A549 (cell line): ENCODE measurements at regions not wholly inside any gene's neighbourhood (a gene's known extent, or its start where the extent isn't known, plus 50 kb on each side); places are given as distances from the start of the nearest gene placed in this dataset.

Experiments used
- ATAC-seq, 2 experiments: fragments of 200-7000 bp in 1 of 2; fragments of >200 bp in 1 of 2; cut with Nextera tagmentation in 1 of 2; cut with Tn5 transposase in 1 of 2; 3 replicates each; pipeline versions ENCODE4 v1.8.0 to v1.9.1; 2018 to 2020; ENCODE audit warnings: mild to moderate bottlenecking in 1 of 2, moderate library complexity in 1 of 2
- CTCF ChIA-PET: fragments of 300-600 bp; sonication (Branson Sonifier 250); formaldehyde crosslinking; extraction: SDS; loops from one replicate; lab custom pipeline; 2021; ENCODE audit warnings: antibody characterized with exemption, inconsistent platforms; lab: Yijun Ruan, JAX
- POLR2A ChIA-PET: fragments of 350-600 bp; formaldehyde crosslinking; extraction: SDS; loops from one replicate; lab custom pipeline; 2021; ENCODE audit warnings: antibody characterized with exemption, inconsistent platforms; lab: Yijun Ruan, JAX
- DNase-seq, 2 experiments: peaks; one replicate each; pipeline versions ENCODE4 v3.0.0 to v3.0.0-alpha.2; 2011 to 2016; ENCODE audit warnings: low read depth in 1 of 2, low spot score in 1 of 2
- FAIRE-seq: peaks from 2 replicates; lab custom pipeline; 2011; peaks lifted over from hg19 to GRCh38; lab: Jason Lieb, UNC
- H3K27ac ChIP-seq, 2 experiments: fragments of >200 bp; sonication (Bioruptor Twin); formaldehyde crosslinking; 3 replicates each; pipeline ENCODE4 v1.5.1; 2016 to 2017
- H3K4me1 ChIP-seq: fragments of >200 bp; sonication (Bioruptor Twin); formaldehyde crosslinking; 3 replicates; pipeline ENCODE4 v1.6.1; 2016
- H3K4me2 ChIP-seq: fragments of >200 bp; sonication (Bioruptor Twin); formaldehyde crosslinking; 3 replicates; pipeline ENCODE4 v1.6.1; 2016
- H3K4me3 ChIP-seq: fragments of >200 bp; sonication (Bioruptor Twin); formaldehyde crosslinking; 3 replicates; pipeline ENCODE4 v1.5.1; 2016
- H3K9me3 ChIP-seq: fragments of >200 bp; sonication (Bioruptor Twin); formaldehyde crosslinking; 3 replicates; pipeline ENCODE4 v1.6.1; 2016
- ATOH8 ChIP-seq: fragments of 250-450 bp; sonication (Bioruptor Pico); IDR thresholded peaks from 2 replicates; pipeline ENCODE4 v1.5.0; 2020; ENCODE audit warnings: low read depth, mild to moderate bottlenecking, moderate library complexity
- CHD4 ChIP-seq: fragments of 200-600 bp; sonication (generic); IDR thresholded peaks from 2 replicates; pipeline ENCODE4 v1.6.1; 2016; ENCODE audit warnings: antibody characterized with exemption, mild to moderate bottlenecking, borderline replicate concordance
- CTCF ChIP-seq: fragments of >200 bp; sonication (Bioruptor Twin); formaldehyde crosslinking; IDR thresholded peaks from 3 replicates; pipeline ENCODE4 v1.5.1; 2016
- E2F6 ChIP-seq: IDR thresholded peaks from 2 replicates; pipeline ENCODE4 v1.6.1; 2012; ENCODE audit warnings: low read depth, borderline replicate concordance
- EHF ChIP-seq: fragments of 250-450 bp; sonication (Bioruptor Pico); IDR thresholded peaks from 2 replicates; pipeline ENCODE4 v1.5.0; 2020; ENCODE audit warnings: mild to moderate bottlenecking
- EP300 ChIP-seq, 2 experiments: fragments of >200 bp; sonication (Bioruptor Twin); formaldehyde crosslinking; IDR thresholded peaks; 2 replicates in 1 of 2; 3 replicates in 1 of 2; pipeline ENCODE4 v1.6.1; 2016 to 2017
- FOXS1 ChIP-seq: fragments of 250-450 bp; sonication (Bioruptor Pico); IDR thresholded peaks from 2 replicates; pipeline ENCODE4 v1.5.0; 2020; ENCODE audit warnings: mild to moderate bottlenecking, moderate library complexity
- GATA3 ChIP-seq: IDR thresholded peaks from 2 replicates; pipeline ENCODE4 v1.6.1; 2012; ENCODE audit warnings: borderline replicate concordance
- HDAC2 ChIP-seq: fragments of 200-600 bp; sonication (generic); IDR thresholded peaks from 2 replicates; pipeline ENCODE4 v1.6.1; 2016
- HEYL ChIP-seq: fragments of 250-450 bp; sonication (Bioruptor Pico); IDR thresholded peaks from 2 replicates; pipeline ENCODE4 v1.8.0; 2021; ENCODE audit warnings: mild to moderate bottlenecking, moderate library complexity
- HOXA7 ChIP-seq: fragments of 250-450 bp; sonication (Bioruptor Pico); IDR thresholded peaks from 2 replicates; pipeline ENCODE4 v1.5.0; 2020; ENCODE audit warnings: mild to moderate bottlenecking, moderate library complexity
- HOXB13 ChIP-seq: fragments of 250-450 bp; sonication (Bioruptor Pico); IDR thresholded peaks from 2 replicates; pipeline ENCODE4 v1.5.0; 2020; ENCODE audit warnings: low read depth, mild to moderate bottlenecking, moderate library complexity
- JUN ChIP-seq, 2 experiments: fragments of >200 bp; sonication (Bioruptor Twin); formaldehyde crosslinking; IDR thresholded peaks; 2 replicates in 1 of 2; 3 replicates in 1 of 2; pipeline ENCODE4 v1.6.1; 2016 to 2017
- KDM1A ChIP-seq: fragments of 200-600 bp; sonication (generic); IDR thresholded peaks from 2 replicates; pipeline ENCODE4 v1.6.1; 2016; ENCODE audit warnings: low read depth, mild to moderate bottlenecking
- KDM5A ChIP-seq: fragments of 200-600 bp; sonication (generic); IDR thresholded peaks from 2 replicates; pipeline ENCODE4 v1.6.1; 2016; ENCODE audit warnings: antibody characterized with exemption, mild to moderate bottlenecking
- MAFK ChIP-seq: fragments of 450-650 bp; IDR thresholded peaks from 2 replicates; pipeline ENCODE4 v1.6.1; 2014; ENCODE audit not compliant: partially characterized antibody
- MAX ChIP-seq: IDR thresholded peaks from 2 replicates; pipeline ENCODE4 v1.6.1; 2012
- PBX3 ChIP-seq: IDR thresholded peaks from 2 replicates; pipeline ENCODE4 v1.6.1; 2012
- POLR2A ChIP-seq: IDR thresholded peaks from 2 replicates; pipeline ENCODE4 v1.6.1; 2012; ENCODE audit warnings: mild to moderate bottlenecking, low read length
- RAD21 ChIP-seq, 2 experiments: fragments of >200 bp in 1 of 2; sonication (Bioruptor Twin) in 1 of 2; formaldehyde crosslinking in 1 of 2; IDR thresholded peaks in 1 of 2; conservative IDR thresholded peaks in 1 of 2; 2 replicates in 1 of 2; 3 replicates in 1 of 2; pipeline ENCODE4 v1.6.1; 2012 to 2018; ENCODE audit warnings: inconsistent platforms in 1 of 2
- RFX5 ChIP-seq: fragments of 450-650 bp; IDR thresholded peaks from 2 replicates; pipeline ENCODE4 v1.7.1; 2014; ENCODE audit warnings: antibody characterized with exemption, mild to moderate bottlenecking, moderate library complexity
- SMC3 ChIP-seq: fragments of >200 bp; sonication (Bioruptor Twin); formaldehyde crosslinking; IDR thresholded peaks from 3 replicates; pipeline ENCODE4 v1.6.1; 2018; ENCODE audit warnings: inconsistent platforms
- SREBF2 ChIP-seq: fragments of 450-650 bp; IDR thresholded peaks from 2 replicates; pipeline ENCODE4 v1.6.1; 2014; ENCODE audit warnings: mild to moderate bottlenecking, moderate library complexity
- TFCP2L1 ChIP-seq: fragments of 250-450 bp; sonication (Bioruptor Pico); IDR thresholded peaks from 2 replicates; pipeline ENCODE4 v1.5.0; 2021; ENCODE audit warnings: mild to moderate bottlenecking
- TP53 ChIP-seq: fragments of 250-450 bp; sonication (Bioruptor Pico); IDR thresholded peaks from 2 replicates; pipeline ENCODE4 v1.5.0; 2021; ENCODE audit warnings: mild to moderate bottlenecking, moderate library complexity
- ZC3H11A ChIP-seq: fragments of 450-650 bp; IDR thresholded peaks from 2 replicates; pipeline ENCODE4 v1.6.1; 2014; ENCODE audit warnings: antibody characterized with exemption, mild to moderate bottlenecking
- ZFP36 ChIP-seq: fragments of 450-650 bp; IDR thresholded peaks from 2 replicates; pipeline ENCODE4 v1.6.1; 2014; ENCODE audit warnings: borderline replicate concordance; ENCODE audit not compliant: partially characterized antibody
- WGBS: methylation state at CpG from one replicate; pipeline ENCODE4 v1.1.6; 2017; ENCODE audit errors: missing lambda C conversion rate; 5-methylcytosine and 5-hydroxymethylcytosine counted together

- POLR2A ChIA-PET = no interaction called here
- DNase-seq (no peak), FAIRE-seq (no peak), ATAC-seq (no peak)
- Histone ChIP-seq H3K27ac (no peak overlapping the region), H3K9me3 (no peaks in the 10 kb centered on the region), H3K4me3 (no peak overlapping the region), H3K4me2 (no peak overlapping the region), H3K4me1 (no peaks in the 10 kb centered on the region)
- CTCF ChIA-PET = no interaction called here
- WGBS = 84% methylated on average over 17 of the region's 17 CpGs
- TF ChIP-seq MAFK (no peak), HOXA7 (CRISPR knock-in tag) (no peak), EHF (CRISPR knock-in tag) (no peak), KDM1A (no peak), TFCP2L1 (CRISPR knock-in tag) (no peak), ZFP36 (no peak), ZC3H11A (no peak), E2F6 (no peak), TP53 (CRISPR knock-in tag) (no peak), JUN (IDR thresholded peaks at IDR 0.05) (no peak), POLR2A (no peak), PBX3 (no peak), GATA3 (no peak), HEYL (CRISPR knock-in tag) (no peak), ATOH8 (CRISPR knock-in tag) (no peak)
These were observed 261.0 kb upstream of the CCDC54 start for GRCh38 chr3:107116251-107116650.

- FAIRE-seq = no peak
- peak; percentile 65 for TF ChIP-seq MAFK
- TF ChIP-seq RFX5 = no peak
- no peak for TF ChIP-seq CHD4
- no peak for TF ChIP-seq FOXS1
- no peak for TF ChIP-seq JUN (IDR thresholded peaks at IDR 0.05)
- TF ChIP-seq SREBF2 = no peak
- POLR2A ChIA-PET = no interaction called here
- no peaks in the 10 kb centered on the region for H3K4me1 ChIP-seq
- no peak overlapping the region for H3K27ac ChIP-seq
- CTCF ChIA-PET = interaction anchor here (1.9 to 3.2 kb wide), 3 partner anchors 9 to 17 kb away, joined by 12 to 38 read pairs (median 16); no protein-coding TSS in a partner anchor
- no peak for ATAC-seq
- H3K4me2 ChIP-seq = no peak overlapping the region
- no peak for DNase-seq
- H3K4me3 ChIP-seq = no peak overlapping the region
- WGBS = 90% methylated on average over 4 of the region's 4 CpGs
- no peaks in the 10 kb centered on the region for H3K9me3 ChIP-seq
These were observed 260.1 kb upstream of the CCDC54 start for GRCh38 chr3:107117156-107117555.

- Histone ChIP-seq H3K4me3 (no peak overlapping the region), H3K4me1 (no peaks in the 10 kb centered on the region), H3K9me3 (no peaks in the 10 kb centered on the region), H3K27ac (no peak overlapping the region), H3K4me2 (0 out of 3 replicates have a peak overlapping the region, but pooled peaks have one; percentile 16)
- ATAC-seq (peak; percentile 77 to 80), FAIRE-seq (no peak), DNase-seq (peak; percentile 34 to 54)
- POLR2A ChIA-PET = no interaction called here
- 21% methylated on average over 10 of the region's 10 CpGs for WGBS
- TF ChIP-seq GATA3 (no peak), EP300 (IDR thresholded peaks at IDR 0.05) (no peak), CTCF (peak; percentile 52), RAD21 (conservative IDR thresholded peaks at IDR 0.05 in 1 of 2, IDR thresholded peaks at IDR 0.05 in 1 of 2) (peak; percentile 72 to 73), HDAC2 (no peak), SMC3 (peak; percentile 40; the same call in 1 of the 3 replicates), KDM1A (no peak), MAX (no peak), KDM5A (no peak), HOXB13 (CRISPR knock-in tag) (no peak)
- CTCF ChIA-PET = interaction anchor here (0.5 to 3.2 kb wide), 21 partner anchors 9 to 1600 kb away, joined by 3 to 38 read pairs (median 4); no protein-coding TSS in a partner anchor
These were observed 259.2 kb upstream of the CCDC54 start for GRCh38 chr3:107117922-107118536.
